Keratinocyte (primary cell): ENCODE measurements at regions not wholly inside any gene's neighbourhood (a gene's known extent, or its start where the extent isn't known, plus 50 kb on each side); places are given as distances from the start of the nearest gene placed in this dataset.
A peak's percentile ranks its signal among the peaks of the same experiment; 100 is the strongest.

ENCODE experiments used
- DNase-seq: peaks from one replicate; pipeline ENCODE4 v3.0.0-alpha.2; 2011; ENCODE audit warnings: low read depth, missing footprints, low spot score
- FAIRE-seq: peaks from 2 replicates; lab custom pipeline; 2011; peaks lifted over from hg19 to GRCh38; lab: Jason Lieb, UNC
- H2AFZ ChIP-seq: 2 replicates; pipeline ENCODE4 v1.6.0; 2012; ENCODE audit warnings: low read length, control low read depth, inconsistent platforms; ENCODE audit not compliant: control insufficient read depth
- H3K27ac ChIP-seq: 2 replicates; pipeline ENCODE4 v1.5.1; 2011; ENCODE audit warnings: low read length; ENCODE audit not compliant: control insufficient read depth, insufficient read depth
- H3K27me3 ChIP-seq: 3 replicates; pipeline ENCODE4 v1.6.0; 2011; ENCODE audit warnings: low read length; ENCODE audit not compliant: control insufficient read depth, insufficient read depth; ENCODE audit errors: extremely low read depth
- H3K36me3 ChIP-seq, 2 experiments: 2 replicates in 1 of 2; 3 replicates in 1 of 2; pipeline ENCODE4 v1.5.1; 2011; ENCODE audit warnings: low read length in 2 of 2, mild to moderate bottlenecking in 1 of 2; ENCODE audit not compliant: control insufficient read depth in 2 of 2, insufficient read depth in 2 of 2; ENCODE audit errors: extremely low read depth in 1 of 2
- H3K4me1 ChIP-seq: 3 replicates; pipeline ENCODE4 v1.5.1; 2011; ENCODE audit warnings: low read length; ENCODE audit not compliant: control insufficient read depth, insufficient read depth; ENCODE audit errors: extremely low read depth
- H3K4me2 ChIP-seq: 3 replicates; pipeline ENCODE4 v1.6.0; 2011; ENCODE audit warnings: low read depth, low read length; ENCODE audit not compliant: control insufficient read depth, insufficient read depth; ENCODE audit errors: extremely low read depth
- H3K4me3 ChIP-seq, 3 experiments: fragments of 200-600 bp in 1 of 3; sonication (generic) in 1 of 3; 2 replicates in 2 of 3; 3 replicates in 1 of 3; pipeline ENCODE4 v1.5.1; 2011 to 2016; ENCODE audit warnings: low read length in 3 of 3, mild to moderate bottlenecking in 3 of 3, control low read depth in 2 of 3, inconsistent platforms in 1 of 3, low read depth in 1 of 3, mixed read lengths in 1 of 3, mixed run types in 1 of 3, moderate library complexity in 1 of 3; ENCODE audit not compliant: control insufficient read depth in 2 of 3, insufficient read depth in 2 of 3; ENCODE audit errors: extremely low read depth in 1 of 3
- H3K79me2 ChIP-seq: 2 replicates; pipeline ENCODE4 v1.6.0; 2012; ENCODE audit warnings: low read length; ENCODE audit not compliant: control insufficient read depth, insufficient read depth
- H3K9ac ChIP-seq: 3 replicates; pipeline ENCODE4 v1.6.0; 2011; ENCODE audit warnings: low read length; ENCODE audit not compliant: control insufficient read depth, insufficient read depth; ENCODE audit errors: extremely low read depth
- H3K9me1 ChIP-seq: 3 replicates; pipeline ENCODE4 v1.6.0; 2011; ENCODE audit warnings: low read length; ENCODE audit not compliant: control insufficient read depth, insufficient read depth; ENCODE audit errors: extremely low read depth
- H3K9me3 ChIP-seq: 2 replicates; pipeline ENCODE4 v1.5.1; 2012; ENCODE audit warnings: low read depth, low read length; ENCODE audit not compliant: control insufficient read depth
- H4K20me1 ChIP-seq: 3 replicates; pipeline ENCODE4 v1.6.0; 2011; ENCODE audit warnings: low read length; ENCODE audit not compliant: control insufficient read depth, insufficient read depth; ENCODE audit errors: extremely low read depth
- EZH2 ChIP-seq: IDR thresholded peaks from one replicate; pipeline ENCODE4 v1.6.1; 2012; ENCODE audit warnings: inconsistent platforms, mild to moderate bottlenecking, low read length, moderate library complexity
- dilution Hi-C: fragments of 300-500 bp; cut with MboI; formaldehyde crosslinking; loops from one replicate; pipeline ENCODE4 v1.7.0; 2020; ENCODE audit warnings: low sequenced_read_pairs; ENCODE audit not compliant: extremely low pct_ligation_motif_present
- TF ChIP-seq, protein P1 (sequence below), 3 experiments: IDR thresholded peaks in 1 of 3; conservative IDR thresholded peaks in 1 of 3; optimal IDR thresholded peaks in 1 of 3; 2 replicates in 2 of 3; 3 replicates in 1 of 3; pipeline versions ENCODE3 to v1.5.1; 2011; ENCODE audit warnings: low read length in 3 of 3, mild to moderate bottlenecking in 3 of 3, moderate library complexity in 2 of 3, control low read depth in 1 of 3, inconsistent platforms in 1 of 3; ENCODE audit not compliant: insufficient read depth in 2 of 3; ENCODE audit errors: extremely low read depth in 1 of 3

DNA sequence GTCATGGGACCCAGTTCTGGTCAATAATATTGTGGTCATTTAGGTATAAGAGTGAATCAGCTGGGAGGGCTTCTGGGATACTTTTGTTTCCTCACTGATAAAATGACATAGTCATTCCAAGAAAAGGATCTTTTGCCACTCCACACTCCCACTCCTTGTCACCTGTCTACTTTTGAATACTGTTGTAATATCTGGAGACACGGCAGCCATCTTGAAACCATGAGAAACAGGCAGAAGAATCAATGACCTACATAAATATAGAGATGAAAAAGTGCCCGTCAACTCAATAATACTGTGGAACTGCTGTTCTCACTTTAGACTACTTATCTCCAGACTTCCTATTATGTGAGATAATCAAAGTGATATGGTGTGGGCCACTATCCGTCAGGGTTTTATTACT lies 154.2 kb downstream of the CCDC34 start:
- dilution Hi-C loops: no loop called here
- FAIRE-seq: no peak

DNA sequence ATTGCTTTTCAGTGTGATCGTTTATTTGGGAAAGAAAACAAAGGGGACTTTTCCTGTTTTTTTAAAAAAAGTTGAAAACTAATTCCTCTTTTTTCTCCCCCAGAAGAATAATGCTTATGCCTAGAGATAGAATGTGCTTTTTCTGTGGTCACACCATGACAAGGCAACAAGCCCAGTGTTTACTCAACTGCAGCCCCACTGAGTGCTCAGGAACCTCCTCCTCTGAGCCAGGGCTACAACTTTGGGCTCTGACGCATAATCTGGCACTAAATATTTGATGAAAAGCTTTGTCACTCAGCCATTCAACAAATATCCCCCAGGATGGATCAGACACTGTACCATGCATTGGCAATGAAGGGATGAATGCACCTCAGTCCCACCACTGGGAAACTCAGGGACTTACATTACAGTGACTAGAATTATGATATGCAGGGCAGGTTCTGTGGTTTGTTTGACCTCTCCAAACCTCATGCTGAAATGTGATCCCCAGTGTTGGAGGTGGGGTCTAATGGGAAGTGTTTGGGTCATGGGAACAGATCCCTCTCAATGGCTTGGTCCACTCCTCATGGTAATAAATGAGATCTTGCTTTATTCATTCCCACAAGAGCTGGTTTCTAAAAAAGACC lies 155.9 kb downstream of the CCDC34 start:
- Histone ChIP-seq H3K4me3 (no peak overlapping the region), H4K20me1 (no peaks in the 10 kb centered on the region), H3K9ac (no peak overlapping the region), H2AFZ (no peak overlapping the region), H3K27ac (no peak overlapping the region), H3K9me1 (no peaks in the 10 kb centered on the region), H3K4me2 (no peak overlapping the region), H3K4me1 (peaks cover 17% of the 10 kb centered on the region), H3K36me3 (no peaks in the 10 kb centered on the region), H3K9me3 (no peaks in the 10 kb centered on the region), H3K27me3 (no peaks in the 10 kb centered on the region), H3K79me2 (no peaks in the 10 kb centered on the region)
- no peak for FAIRE-seq
- no peak for TF ChIP-seq EZH2
- TF ChIP-seq, protein P1, sequence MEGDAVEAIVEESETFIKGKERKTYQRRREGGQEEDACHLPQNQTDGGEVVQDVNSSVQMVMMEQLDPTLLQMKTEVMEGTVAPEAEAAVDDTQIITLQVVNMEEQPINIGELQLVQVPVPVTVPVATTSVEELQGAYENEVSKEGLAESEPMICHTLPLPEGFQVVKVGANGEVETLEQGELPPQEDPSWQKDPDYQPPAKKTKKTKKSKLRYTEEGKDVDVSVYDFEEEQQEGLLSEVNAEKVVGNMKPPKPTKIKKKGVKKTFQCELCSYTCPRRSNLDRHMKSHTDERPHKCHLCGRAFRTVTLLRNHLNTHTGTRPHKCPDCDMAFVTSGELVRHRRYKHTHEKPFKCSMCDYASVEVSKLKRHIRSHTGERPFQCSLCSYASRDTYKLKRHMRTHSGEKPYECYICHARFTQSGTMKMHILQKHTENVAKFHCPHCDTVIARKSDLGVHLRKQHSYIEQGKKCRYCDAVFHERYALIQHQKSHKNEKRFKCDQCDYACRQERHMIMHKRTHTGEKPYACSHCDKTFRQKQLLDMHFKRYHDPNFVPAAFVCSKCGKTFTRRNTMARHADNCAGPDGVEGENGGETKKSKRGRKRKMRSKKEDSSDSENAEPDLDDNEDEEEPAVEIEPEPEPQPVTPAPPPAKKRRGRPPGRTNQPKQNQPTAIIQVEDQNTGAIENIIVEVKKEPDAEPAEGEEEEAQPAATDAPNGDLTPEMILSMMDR (optimal IDR thresholded peaks at IDR 0.05 in 1 of 3, IDR thresholded peaks at IDR 0.05 in 1 of 3, conservative IDR thresholded peaks at IDR 0.05 in 1 of 3; ENCODE audit: extremely low read depth in 1 of 3, insufficient read depth in 2 of 3, low read length in 3 of 3): no peak
- dilution Hi-C loops: no loop called here
- no peak for DNase-seq

More for the DNA sequence above, 154.2 kb downstream of the CCDC34 start:
- Histone ChIP-seq H3K4me2 (no peak overlapping the region), H2AFZ (no peak overlapping the region), H3K36me3 (no peaks in the 10 kb centered on the region), H3K4me1 (peaks cover 30% of the 10 kb centered on the region), H3K27me3 (no peaks in the 10 kb centered on the region), H3K4me3 (no peak overlapping the region), H4K20me1 (no peaks in the 10 kb centered on the region), H3K9me3 (no peaks in the 10 kb centered on the region), H3K9me1 (no peaks in the 10 kb centered on the region), H3K9ac (no peak overlapping the region), H3K27ac (peak overlapping the region; percentile 36), H3K79me2 (no peaks in the 10 kb centered on the region)
- no peak for DNase-seq
- TF ChIP-seq EZH2: no peak
- TF ChIP-seq, protein P1 (optimal IDR thresholded peaks at IDR 0.05 in 1 of 3, IDR thresholded peaks at IDR 0.05 in 1 of 3, conservative IDR thresholded peaks at IDR 0.05 in 1 of 3; ENCODE audit: extremely low read depth in 1 of 3, insufficient read depth in 2 of 3, low read length in 3 of 3): no peak
